Forelimb muscle (tissue), 1 donor: ENCODE measurements at regions not wholly inside any gene's neighbourhood (a gene's known extent, or its start where the extent isn't known, plus 50 kb on each side); places are given as distances from the start of the nearest gene placed in this dataset.
"Not testable (repeated sequence)": the region's sequence is repeated elsewhere in the genome, so short reads cannot be mapped to it uniquely, and the experiment has no call there.

Experiments used
- DNase-seq: peaks from one replicate; pipeline ENCODE4 v3.0.0-alpha.2; 2013; ENCODE audit warnings: low read depth

- DNase-seq: no peak
Measured at GRCh38 chr10:23543691-23544380, 105.0 kb downstream of the OTUD1 start.

GRCh38 chr10:23545866-23546265 is 107.0 kb downstream of the OTUD1 start:
- DNase-seq: not testable (repeated sequence)

GRCh38 chr10:23556727-23557440 is 118.0 kb downstream of the OTUD1 start:
- DNase-seq: no peak

- DNase-seq: no peak
Measured at GRCh38 chr10:23557777-23558176, 118.9 kb downstream of the OTUD1 start.

GRCh38 chr10:23558361-23558799 is 119.5 kb downstream of the OTUD1 start:
- no peak for DNase-seq

GRCh38 chr10:23568996-23569395 is 130.1 kb downstream of the OTUD1 start:
- DNase-seq: no peak

GRCh38 chr10:23571884-23572283 is 133.0 kb downstream of the OTUD1 start:
- no peak for DNase-seq

GRCh38 chr10:23581906-23582450 is 143.1 kb downstream of the OTUD1 start:
- DNase-seq: no peak

- no peak for DNase-seq
Measured at GRCh38 chr10:23584396-23584795, 145.5 kb downstream of the OTUD1 start.

- DNase-seq: no peak
Measured at GRCh38 chr10:23585186-23585585, 146.3 kb downstream of the OTUD1 start.

GRCh38 chr10:23585666-23586065 is 146.8 kb downstream of the OTUD1 start:
- DNase-seq: no peak

GRCh38 chr10:23595278-23595677 is 156.4 kb downstream of the OTUD1 start:
- not testable (repeated sequence) for DNase-seq

- no peak for DNase-seq
Measured at GRCh38 chr10:23604613-23605012, 165.7 kb downstream of the OTUD1 start.

- no peak for DNase-seq
Measured at GRCh38 chr10:23606456-23606855, 167.6 kb downstream of the OTUD1 start.

GRCh38 chr10:23608926-23609325 is 170.1 kb downstream of the OTUD1 start:
- DNase-seq: no peak

- no peak for DNase-seq
Measured at GRCh38 chr10:23610626-23611307, 171.9 kb downstream of the OTUD1 start.

- DNase-seq: no peak
Measured at GRCh38 chr10:23611308-23612029, 172.6 kb downstream of the OTUD1 start.

- no peak for DNase-seq
Measured at GRCh38 chr10:23613900-23614299, 175.0 kb downstream of the OTUD1 start.

- DNase-seq: no peak
Measured at GRCh38 chr10:23614483-23614882, 175.6 kb downstream of the OTUD1 start.

- DNase-seq: no peak
Measured at GRCh38 chr10:23630376-23630775, 191.5 kb downstream of the OTUD1 start.

GRCh38 chr10:23630885-23631284 is 192.0 kb downstream of the OTUD1 start:
- DNase-seq: no peak
